BLaER1 (cell line): ENCODE measurements at regions not wholly inside any gene's neighbourhood (a gene's known extent, or its start where the extent isn't known, plus 50 kb on each side); places are given as distances from the start of the nearest gene placed in this dataset.

Experiments
- H3K27ac ChIP-seq: shearing (Covaris generic); formaldehyde crosslinking; 2 replicates; pipeline ENCODE4 v1.8.1; 2022
- H3K27me3 ChIP-seq: shearing (Covaris generic); formaldehyde crosslinking; 2 replicates; pipeline ENCODE4 v1.8.1; 2022
- H3K36me3 ChIP-seq: shearing (Covaris generic); formaldehyde crosslinking; 2 replicates; pipeline ENCODE4 v1.8.1; 2022
- H3K4me1 ChIP-seq: shearing (Covaris generic); formaldehyde crosslinking; 2 replicates; pipeline ENCODE4 v1.8.1; 2022
- H3K4me2 ChIP-seq: shearing (Covaris generic); formaldehyde crosslinking; 2 replicates; pipeline ENCODE4 v1.8.1; 2022
- H3K4me3 ChIP-seq: shearing (Covaris generic); formaldehyde crosslinking; 2 replicates; pipeline ENCODE4 v1.8.1; 2022
- H3K9ac ChIP-seq: shearing (Covaris generic); formaldehyde crosslinking; 2 replicates; pipeline ENCODE4 v1.8.1; 2022
- H3K9me3 ChIP-seq: shearing (Covaris generic); formaldehyde crosslinking; 2 replicates; pipeline ENCODE4 v1.8.1; 2022
- H4K20me1 ChIP-seq: shearing (Covaris generic); formaldehyde crosslinking; 2 replicates; pipeline ENCODE4 v1.8.1; 2022
- Cebpa-rat ChIP-seq: shearing (Covaris generic); IDR thresholded peaks from 2 replicates; pipeline ENCODE4 v1.8.1; 2022

DNA sequence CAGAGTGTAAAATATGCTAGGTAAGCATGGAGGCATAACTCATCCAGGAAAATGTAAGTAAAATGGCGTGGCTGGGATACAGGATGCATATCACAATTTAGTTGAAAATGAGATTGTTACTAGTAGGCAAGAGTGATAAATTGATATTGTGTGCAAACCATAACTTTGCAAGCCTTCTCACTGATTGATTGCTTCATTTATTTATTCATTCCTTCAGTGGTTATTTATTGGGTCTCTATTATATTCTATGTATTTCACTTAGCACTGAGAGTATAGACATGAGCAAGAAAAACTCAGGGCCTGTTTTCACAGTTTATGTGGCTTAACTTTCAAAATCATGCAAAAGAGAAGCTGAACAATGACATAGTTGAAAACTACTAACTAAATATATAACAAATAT is 241.0 kb upstream of the EYS start:
- Histone ChIP-seq H4K20me1 (no peaks in the 10 kb centered on the region), H3K9ac (no peak overlapping the region), H3K9me3 (no peaks in the 10 kb centered on the region), H3K36me3 (no peaks in the 10 kb centered on the region), H3K27ac (no peak overlapping the region), H3K4me3 (no peak overlapping the region), H3K27me3 (no peaks in the 10 kb centered on the region), H3K4me1 (no peaks in the 10 kb centered on the region), H3K4me2 (no peak overlapping the region)
- TF ChIP-seq Cebpa-rat: no peak

DNA sequence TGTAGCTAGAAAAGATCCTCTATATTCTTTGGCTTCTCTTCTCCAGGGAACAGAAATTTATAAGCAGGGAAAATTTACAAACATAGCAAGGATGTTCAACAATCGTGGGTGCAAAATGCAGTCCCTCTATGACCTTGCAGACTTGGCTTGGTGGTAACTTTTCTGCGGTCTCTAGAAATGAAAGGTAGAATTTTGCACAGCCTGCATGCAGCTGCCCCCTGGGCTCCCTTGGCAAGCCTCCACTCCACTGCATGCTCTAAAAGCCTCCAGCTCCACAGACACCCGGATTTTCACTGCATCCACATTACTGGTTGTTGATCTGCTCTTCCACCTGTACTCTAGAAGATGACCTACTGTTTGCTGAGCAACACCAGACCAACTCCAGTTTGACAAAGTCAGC is 236.5 kb upstream of the EYS start:
- Histone ChIP-seq H3K36me3 (no peaks in the 10 kb centered on the region), H3K4me3 (no peak overlapping the region), H3K27me3 (no peaks in the 10 kb centered on the region), H3K9me3 (no peaks in the 10 kb centered on the region), H3K27ac (no peak overlapping the region), H4K20me1 (no peaks in the 10 kb centered on the region), H3K9ac (no peak overlapping the region), H3K4me2 (no peak overlapping the region), H3K4me1 (no peaks in the 10 kb centered on the region)
- no peak for TF ChIP-seq Cebpa-rat

DNA sequence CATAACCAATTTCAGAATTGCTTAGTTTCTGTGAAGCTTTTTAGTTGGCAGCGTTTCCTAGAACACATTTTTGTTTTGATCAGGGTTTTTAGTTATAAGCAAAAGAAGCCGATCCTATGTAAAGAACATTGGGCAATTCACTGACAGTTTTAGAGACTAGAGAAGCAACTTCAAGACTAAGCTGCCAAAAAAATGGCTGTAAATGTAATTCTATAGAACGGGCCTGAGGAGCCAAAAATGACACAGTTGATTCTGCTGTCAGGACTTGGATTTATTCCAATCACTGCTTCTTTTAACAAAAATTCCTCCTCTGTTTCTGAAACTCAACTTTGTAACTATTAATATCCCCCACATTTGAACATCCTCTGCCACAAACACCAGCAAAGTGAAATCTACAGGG is 236.0 kb upstream of the EYS start:
- Histone ChIP-seq H3K9me3 (no peaks in the 10 kb centered on the region), H3K36me3 (no peaks in the 10 kb centered on the region), H3K4me1 (no peaks in the 10 kb centered on the region), H4K20me1 (no peaks in the 10 kb centered on the region), H3K4me3 (no peak overlapping the region), H3K27me3 (no peaks in the 10 kb centered on the region), H3K9ac (no peak overlapping the region), H3K4me2 (no peak overlapping the region), H3K27ac (no peak overlapping the region)
- no peak for TF ChIP-seq Cebpa-rat

DNA sequence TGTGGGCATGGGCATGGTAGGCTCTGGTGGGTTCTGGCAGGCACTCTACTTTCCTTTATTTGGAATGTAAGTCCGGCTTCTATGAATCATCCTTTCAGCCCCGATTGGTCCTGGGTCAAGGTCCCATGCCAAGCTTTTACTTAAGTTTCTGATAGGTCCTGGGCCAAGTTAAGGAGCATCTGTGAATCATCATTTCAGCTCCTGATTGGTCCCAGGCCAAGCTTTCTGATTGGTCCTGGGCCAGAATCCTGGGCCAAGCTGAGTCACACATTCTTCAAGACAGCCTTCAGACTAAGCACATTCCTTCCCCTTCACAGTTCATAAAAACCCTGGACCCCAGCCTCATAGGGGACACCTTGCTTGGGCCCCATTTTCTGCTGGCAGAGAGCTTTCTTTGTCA is 231.0 kb upstream of the EYS start:
- TF ChIP-seq Cebpa-rat: no peak
- Histone ChIP-seq H3K4me2 (no peak overlapping the region), H3K36me3 (no peaks in the 10 kb centered on the region), H3K4me1 (no peaks in the 10 kb centered on the region), H3K9me3 (no peaks in the 10 kb centered on the region), H3K27ac (no peak overlapping the region), H4K20me1 (no peaks in the 10 kb centered on the region), H3K4me3 (no peak overlapping the region), H3K9ac (no peak overlapping the region), H3K27me3 (no peaks in the 10 kb centered on the region)

- peaks cover 11% of the 10 kb centered on the region for H3K9me3 ChIP-seq
- TF ChIP-seq Cebpa-rat: no peak
- H3K4me2 ChIP-seq: no peak overlapping the region
- H3K27me3 ChIP-seq: no peaks in the 10 kb centered on the region
- H3K36me3 ChIP-seq: no peaks in the 10 kb centered on the region
- no peak overlapping the region for H3K9ac ChIP-seq
- no peak overlapping the region for H3K27ac ChIP-seq
- H3K4me1 ChIP-seq: no peaks in the 10 kb centered on the region
- no peak overlapping the region for H3K4me3 ChIP-seq
- H4K20me1 ChIP-seq: no peaks in the 10 kb centered on the region
These were observed 228.4 kb upstream of the EYS start for GRCh38 chr6:65935412-65935811.

- H3K27ac ChIP-seq: no peak overlapping the region
- H3K9me3 ChIP-seq: peaks cover 16% of the 10 kb centered on the region
- H3K4me3 ChIP-seq: no peak overlapping the region
- no peaks in the 10 kb centered on the region for H4K20me1 ChIP-seq
- TF ChIP-seq Cebpa-rat: no peak
- no peaks in the 10 kb centered on the region for H3K36me3 ChIP-seq
- no peaks in the 10 kb centered on the region for H3K4me1 ChIP-seq
- H3K4me2 ChIP-seq: no peak overlapping the region
- no peak overlapping the region for H3K9ac ChIP-seq
- no peaks in the 10 kb centered on the region for H3K27me3 ChIP-seq
These were observed 226.4 kb upstream of the EYS start for GRCh38 chr6:65933390-65933789.

DNA sequence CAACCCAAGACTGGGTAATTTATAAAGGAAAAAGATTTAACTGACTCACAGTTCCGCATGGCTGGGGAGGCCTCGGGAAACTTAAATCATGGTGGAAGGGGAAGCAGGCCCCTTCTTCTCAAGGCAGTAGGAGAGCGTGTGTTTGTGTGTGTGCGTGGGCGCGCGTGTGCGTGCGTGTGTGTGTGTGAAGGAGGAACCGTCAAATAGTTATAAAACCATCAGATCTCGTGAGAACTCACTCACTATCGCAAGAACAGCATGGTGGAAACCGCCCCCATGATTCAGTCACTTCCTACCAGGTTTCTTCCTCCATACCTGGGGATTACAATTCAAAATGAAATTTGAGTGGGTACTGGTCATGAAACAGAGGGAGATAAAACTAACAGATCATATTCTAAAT is 220.1 kb upstream of the EYS start:
- Histone ChIP-seq H3K36me3 (no peaks in the 10 kb centered on the region), H3K27me3 (no peaks in the 10 kb centered on the region), H3K4me3 (no peak overlapping the region), H3K9me3 (peaks cover 16% of the 10 kb centered on the region), H3K4me2 (no peak overlapping the region), H3K4me1 (no peaks in the 10 kb centered on the region), H3K9ac (no peak overlapping the region), H4K20me1 (no peaks in the 10 kb centered on the region), H3K27ac (no peak overlapping the region)
- no peak for TF ChIP-seq Cebpa-rat

GRCh38 chr6:65924411-65924810 is 217.4 kb upstream of the EYS start:
- Histone ChIP-seq H3K27me3 (no peaks in the 10 kb centered on the region), H3K4me1 (no peaks in the 10 kb centered on the region), H3K36me3 (no peaks in the 10 kb centered on the region), H3K27ac (no peak overlapping the region), H3K9ac (no peak overlapping the region), H4K20me1 (no peaks in the 10 kb centered on the region), H3K4me2 (no peak overlapping the region), H3K4me3 (no peak overlapping the region), H3K9me3 (no peaks in the 10 kb centered on the region)
- TF ChIP-seq Cebpa-rat: no peak

DNA sequence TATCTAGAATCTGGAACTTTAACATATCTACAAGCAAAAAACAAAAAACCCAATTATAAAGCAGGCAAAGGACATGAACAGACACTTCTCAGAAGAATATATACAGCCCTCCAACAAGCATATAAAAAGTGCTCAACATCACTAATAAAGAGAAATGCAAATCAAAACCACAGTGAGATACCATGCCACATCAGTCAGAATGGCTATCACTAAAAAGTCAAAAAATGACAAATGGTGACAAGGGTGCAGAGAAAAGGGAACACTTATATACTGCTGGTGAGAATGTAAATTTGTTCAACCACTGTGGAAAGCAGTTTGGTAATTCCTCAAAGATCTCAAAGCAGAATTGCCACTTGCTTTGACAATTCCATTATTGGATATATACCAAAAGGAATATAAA is 215.0 kb upstream of the EYS start:
- TF ChIP-seq Cebpa-rat: no peak
- H3K36me3 ChIP-seq: no peaks in the 10 kb centered on the region

GRCh38 chr6:65908065-65908464 is 201.0 kb upstream of the EYS start:
- no peak overlapping the region for H3K9ac ChIP-seq
- no peaks in the 10 kb centered on the region for H3K4me1 ChIP-seq
- H3K4me3 ChIP-seq: no peak overlapping the region
- H3K27ac ChIP-seq: no peak overlapping the region
- no peaks in the 10 kb centered on the region for H3K27me3 ChIP-seq
- no peaks in the 10 kb centered on the region for H3K9me3 ChIP-seq
- TF ChIP-seq Cebpa-rat: no peak
- H3K36me3 ChIP-seq: no peaks in the 10 kb centered on the region
- no peak overlapping the region for H3K4me2 ChIP-seq
- H4K20me1 ChIP-seq: no peaks in the 10 kb centered on the region

More for the DNA sequence above, 215.0 kb upstream of the EYS start:
- Histone ChIP-seq H3K4me1 (no peaks in the 10 kb centered on the region), H3K27me3 (no peaks in the 10 kb centered on the region), H3K9ac (no peak overlapping the region), H3K9me3 (no peaks in the 10 kb centered on the region), H3K27ac (no peak overlapping the region), H3K4me2 (no peak overlapping the region), H4K20me1 (no peaks in the 10 kb centered on the region), H3K4me3 (no peak overlapping the region)

- no peak overlapping the region for H3K9ac ChIP-seq
- no peak overlapping the region for H3K4me2 ChIP-seq
- no peaks in the 10 kb centered on the region for H3K4me1 ChIP-seq
- H3K36me3 ChIP-seq: no peaks in the 10 kb centered on the region
- H3K4me3 ChIP-seq: no peak overlapping the region
- H3K27ac ChIP-seq: no peak overlapping the region
- no peaks in the 10 kb centered on the region for H3K9me3 ChIP-seq
- TF ChIP-seq Cebpa-rat: no peak
- no peaks in the 10 kb centered on the region for H3K27me3 ChIP-seq
- no peaks in the 10 kb centered on the region for H4K20me1 ChIP-seq
These were observed 197.0 kb upstream of the EYS start for GRCh38 chr6:65903992-65904391.
